Stomach (tissue), 8 donors: ENCODE measurements at regions not wholly inside any gene's neighbourhood (a gene's known extent, or its start where the extent isn't known, plus 50 kb on each side); places are given as distances from the start of the nearest gene placed in this dataset.
A peak's percentile ranks its signal among the peaks of the same experiment; 100 is the strongest.

Experiments
- DNase-seq, 2 donors: peaks; one replicate each; pipeline versions ENCODE4 v3.0.0 to v3.0.0-alpha.2; 2013 to 2019
- H3K27ac ChIP-seq, 5 donors: fragments of 200-600 bp in 4 of 5; sonication (generic) in 4 of 5; one replicate each; pipeline ENCODE4 v1.5.1; 2013 to 2019; ENCODE audit warnings: mild to moderate bottlenecking in 1 of 5, moderate library complexity in 1 of 5
- H3K27me3 ChIP-seq, 3 donors: fragments of 200-600 bp; sonication (generic); one replicate each; pipeline ENCODE4 v1.5.1; 2017 to 2019; ENCODE audit warnings: mixed run types in 1 of 3
- H3K36me3 ChIP-seq, 4 donors: fragments of 200-600 bp; sonication (generic); 1 replicate in 3 of 4; 2 replicates in 1 of 4; pipeline ENCODE4 v1.5.1; 2016 to 2019
- H3K4me1 ChIP-seq, 4 donors: fragments of 200-600 bp; sonication (generic); one replicate each; pipeline ENCODE4 v1.5.1; 2016 to 2019
- H3K4me3 ChIP-seq, 4 donors: fragments of 200-600 bp; sonication (generic) in 3 of 4; one replicate each; pipeline ENCODE4 v1.5.1; 2016 to 2019; ENCODE audit warnings: mild to moderate bottlenecking in 1 of 4
- H3K9me3 ChIP-seq, 4 donors: fragments of 200-600 bp; sonication (generic); one replicate each; pipeline ENCODE4 v1.5.1; 2016 to 2019
- CTCF ChIP-seq, 7 experiments: fragments of 450-650 bp in 4 of 7; fragments of 200-600 bp in 3 of 7; sonication (generic) in 3 of 7; IDR thresholded peaks; one replicate each; pipeline ENCODE4 v1.5.1; 2016 to 2019; ENCODE audit warnings: antibody characterized with exemption in 7 of 7, control low read depth in 2 of 7, mild to moderate bottlenecking in 1 of 7
- EP300 ChIP-seq: sonication (generic); formaldehyde crosslinking; IDR thresholded peaks from one replicate; pipeline ENCODE4 v1.6.1; 2017; ENCODE audit warnings: antibody characterized with exemption
- POLR2A ChIP-seq, 4 donors: fragments of 450-650 bp; IDR thresholded peaks; one replicate each; pipeline ENCODE4 v1.6.1; 2016; ENCODE audit warnings: antibody characterized with exemption in 4 of 4, control low read depth in 2 of 4, mild to moderate bottlenecking in 1 of 4, moderate library complexity in 1 of 4
- POLR2AphosphoS5 ChIP-seq, 3 donors: sonication (generic); formaldehyde crosslinking; IDR thresholded peaks; one replicate each; pipeline ENCODE4 v1.6.1; 2016; ENCODE audit warnings: antibody characterized with exemption in 3 of 3
- WGBS, 5 donors: extraction: QIAGEN DNeasy Blood & Tissue Kit in 3 of 5; methylation state at CpG; one replicate each; pipeline versions ENCODE4 v1.1.5 to v1.1.7; 2013 to 2018; 5-methylcytosine and 5-hydroxymethylcytosine counted together
- intact Hi-C: fragments of 100-400 bp; cut with DNase I; formaldehyde crosslinking; loops from one replicate; pipeline ENCODE4 v1.15.1; 2023; ENCODE audit warnings: low total_unique reads
- donor health status: healthy with polysubstance abuse.
- donor health status: Bipolar disorder and iron deficiency.
- donor health status: healthy.

- Histone ChIP-seq H3K27ac (no peak overlapping the region), H3K9me3 (no peaks in the 10 kb centered on the region), H3K4me1 (peaks cover 0 to 6% (median 0%) of the 10 kb centered on the region in 4 donors), H3K27me3 (peaks cover 0 to 7% (median 0%) of the 10 kb centered on the region in 3 donors), H3K4me3 (no peak overlapping the region), H3K36me3 (no peaks in the 10 kb centered on the region)
- intact Hi-C loops: no loop called here
- DNase-seq: peak in 1 of 2 donors; percentile 56
- TF ChIP-seq CTCF (IDR thresholded peaks at IDR 0.05) (no peak), POLR2AphosphoS5 (IDR thresholded peaks at IDR 0.05) (no peak)
- WGBS, 5 donors: 54 to 77% (median 65%) methylated on average over 6 of the region's 6 CpGs
Measured at GRCh38 chr6:163935158-163935762, 520.7 kb downstream of the QKI start.

- H3K27ac ChIP-seq: no peak overlapping the region
- TF ChIP-seq POLR2AphosphoS5 (IDR thresholded peaks at IDR 0.05): no peak
- no peak for TF ChIP-seq CTCF (IDR thresholded peaks at IDR 0.05)
- TF ChIP-seq POLR2A (IDR thresholded peaks at IDR 0.05): no peak
- TF ChIP-seq EP300: no peak
- intact Hi-C loops: no loop called here
Measured at GRCh38 chr6:163930012-163930411, 515.5 kb downstream of the QKI start.

GRCh38 chr6:163929538-163929937 lies 515.0 kb downstream of the QKI start:
- Histone ChIP-seq H3K4me3 (no peak overlapping the region), H3K9me3 (no peaks in the 10 kb centered on the region), H3K4me1 (no peaks in the 10 kb centered on the region), H3K36me3 (no peaks in the 10 kb centered on the region), H3K27ac (no peak overlapping the region), H3K27me3 (no peaks in the 10 kb centered on the region)
- WGBS, 5 donors: 90 to 97% (median 93%) methylated on average over 3 of the region's 3 CpGs
- TF ChIP-seq POLR2AphosphoS5 (IDR thresholded peaks at IDR 0.05) (no peak), CTCF (IDR thresholded peaks at IDR 0.05) (no peak), POLR2A (IDR thresholded peaks at IDR 0.05) (no peak), EP300 (no peak)
- no peak for DNase-seq
- intact Hi-C loops: no loop called here

More at GRCh38 chr6:163930012-163930411, 515.5 kb downstream of the QKI start:
- WGBS, 5 donors: 85 to 88% (median 86%) methylated on average over 6 of the region's 6 CpGs
- no peaks in the 10 kb centered on the region for H3K27me3 ChIP-seq
- H3K4me3 ChIP-seq: no peak overlapping the region
- no peaks in the 10 kb centered on the region for H3K36me3 ChIP-seq
- no peak for DNase-seq
- no peaks in the 10 kb centered on the region for H3K9me3 ChIP-seq
- peaks cover 0 to under 1% (median 0%) of the 10 kb centered on the region in 4 donors for H3K4me1 ChIP-seq

GRCh38 chr6:163926642-163927041 lies 512.1 kb downstream of the QKI start:
- DNase-seq: peak in 1 of 2 donors; percentile 21

More at GRCh38 chr6:163926642-163927041, 512.1 kb downstream of the QKI start:
- intact Hi-C loops: no loop called here
- TF ChIP-seq POLR2A (IDR thresholded peaks at IDR 0.05) (no peak), EP300 (peak; percentile 7), POLR2AphosphoS5 (IDR thresholded peaks at IDR 0.05) (no peak), CTCF (IDR thresholded peaks at IDR 0.05) (no peak)
- no peaks in the 10 kb centered on the region for H3K4me1 ChIP-seq
- H3K27ac ChIP-seq: no peak overlapping the region
- H3K27me3 ChIP-seq: no peaks in the 10 kb centered on the region
- H3K9me3 ChIP-seq: no peaks in the 10 kb centered on the region
- WGBS, 5 donors: 72 to 86% (median 73%) methylated on average over 7 of the region's 7 CpGs
- no peaks in the 10 kb centered on the region for H3K36me3 ChIP-seq
- no peak overlapping the region for H3K4me3 ChIP-seq
